LNCAP (cell line): ENCODE measurements at regions not wholly inside any gene's neighbourhood (a gene's known extent, or its start where the extent isn't known, plus 50 kb on each side); places are given as distances from the start of the nearest gene placed in this dataset.

ENCODE experiments used
- TF ChIP-seq, protein P1 (sequence below): fragments of 450-650 bp; IDR thresholded peaks from 2 replicates; pipeline ENCODE4 v1.5.1; 2017; ENCODE audit warnings: mild to moderate bottlenecking

DNA sequence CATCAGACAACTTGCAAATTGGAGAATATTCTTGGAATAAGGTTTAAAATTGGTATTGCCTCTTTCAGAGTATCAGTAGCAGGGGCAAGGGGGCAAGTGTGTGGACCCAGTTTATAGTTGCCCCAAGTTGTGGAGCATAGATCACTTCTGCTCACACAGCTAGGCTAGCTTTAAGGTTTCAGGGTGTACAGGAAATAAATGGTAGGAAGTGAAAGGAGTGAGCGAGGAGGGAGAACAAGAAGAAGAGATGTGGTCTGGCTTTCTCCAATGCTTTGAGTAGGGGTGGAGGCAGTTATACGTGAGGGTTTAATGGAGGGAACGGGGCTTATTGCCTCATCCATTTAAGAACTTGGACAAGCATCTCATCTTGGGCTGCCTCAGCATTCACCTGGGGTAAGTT is 290.0 kb upstream of the CFAP20DC start:
- TF ChIP-seq, protein P1, sequence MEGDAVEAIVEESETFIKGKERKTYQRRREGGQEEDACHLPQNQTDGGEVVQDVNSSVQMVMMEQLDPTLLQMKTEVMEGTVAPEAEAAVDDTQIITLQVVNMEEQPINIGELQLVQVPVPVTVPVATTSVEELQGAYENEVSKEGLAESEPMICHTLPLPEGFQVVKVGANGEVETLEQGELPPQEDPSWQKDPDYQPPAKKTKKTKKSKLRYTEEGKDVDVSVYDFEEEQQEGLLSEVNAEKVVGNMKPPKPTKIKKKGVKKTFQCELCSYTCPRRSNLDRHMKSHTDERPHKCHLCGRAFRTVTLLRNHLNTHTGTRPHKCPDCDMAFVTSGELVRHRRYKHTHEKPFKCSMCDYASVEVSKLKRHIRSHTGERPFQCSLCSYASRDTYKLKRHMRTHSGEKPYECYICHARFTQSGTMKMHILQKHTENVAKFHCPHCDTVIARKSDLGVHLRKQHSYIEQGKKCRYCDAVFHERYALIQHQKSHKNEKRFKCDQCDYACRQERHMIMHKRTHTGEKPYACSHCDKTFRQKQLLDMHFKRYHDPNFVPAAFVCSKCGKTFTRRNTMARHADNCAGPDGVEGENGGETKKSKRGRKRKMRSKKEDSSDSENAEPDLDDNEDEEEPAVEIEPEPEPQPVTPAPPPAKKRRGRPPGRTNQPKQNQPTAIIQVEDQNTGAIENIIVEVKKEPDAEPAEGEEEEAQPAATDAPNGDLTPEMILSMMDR: no peak

- TF ChIP-seq, protein P1: no peak
Measured at GRCh38 chr3:59338934-59339333, 289.1 kb upstream of the CFAP20DC start.

GRCh38 chr3:59335338-59335737 is 285.5 kb upstream of the CFAP20DC start:
- TF ChIP-seq, protein P1: no peak

GRCh38 chr3:59334585-59334984 is 284.8 kb upstream of the CFAP20DC start:
- TF ChIP-seq, protein P1: no peak

DNA sequence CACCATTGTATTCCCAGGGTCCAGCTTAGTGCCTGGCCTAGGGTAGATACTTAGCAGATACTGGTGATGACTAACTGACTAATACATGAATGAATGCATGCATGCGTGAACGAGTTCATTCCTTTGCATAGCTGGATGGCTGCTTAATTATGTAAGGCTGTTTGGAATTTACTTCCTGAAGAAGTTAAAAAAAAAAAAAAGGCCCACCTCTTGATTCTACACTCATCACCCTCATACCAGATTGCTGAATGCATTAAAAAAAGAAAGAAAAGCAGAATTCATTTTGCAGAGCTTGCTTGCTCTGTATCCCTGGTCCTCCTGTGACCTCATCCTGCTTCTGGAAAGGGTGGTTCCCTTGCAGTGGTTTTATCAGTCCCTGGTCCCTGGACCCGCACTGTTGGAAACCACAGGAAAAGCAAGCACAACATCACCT is 277.6 kb upstream of the CFAP20DC start:
- TF ChIP-seq, protein P1: no peak

DNA sequence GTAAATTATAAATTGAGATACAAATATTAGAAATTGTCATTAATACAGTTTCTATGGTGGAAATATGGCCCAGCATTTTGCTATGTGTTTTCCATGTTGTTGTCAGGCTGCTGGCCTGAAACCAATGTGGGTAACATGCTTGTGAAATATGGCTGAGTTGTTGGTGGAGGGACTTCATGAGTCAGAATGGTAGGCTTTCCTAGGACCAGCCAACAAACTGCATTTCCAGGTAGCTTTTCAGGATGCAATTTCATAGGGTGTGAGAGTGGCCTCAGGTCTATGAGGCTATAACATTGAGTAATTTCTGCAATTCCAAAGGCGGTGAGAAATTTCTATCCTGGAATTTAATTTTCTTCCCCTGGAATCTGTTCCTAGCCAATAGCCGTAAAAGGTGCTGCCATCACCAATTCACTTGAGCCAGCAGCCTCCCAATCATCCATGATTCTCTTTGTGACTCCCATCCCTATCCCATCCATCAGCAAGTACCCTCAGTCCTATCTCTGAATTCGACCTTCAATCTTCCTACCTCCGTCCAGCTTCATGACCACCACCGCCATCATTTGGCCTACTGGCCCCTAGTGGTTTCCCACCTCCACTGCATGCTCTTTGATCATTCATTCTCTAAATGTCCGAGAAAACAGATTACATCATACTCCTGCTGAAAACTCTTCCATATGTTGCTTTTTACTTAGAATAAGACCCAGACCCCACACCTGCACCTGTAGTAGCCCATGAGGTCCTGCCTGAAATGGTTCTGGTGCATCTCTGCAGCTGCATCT is 276.6 kb upstream of the CFAP20DC start:
- TF ChIP-seq, protein P1: no peak; the same call in 1 of the 2 replicates

- TF ChIP-seq, protein P1: no peak
Measured at GRCh38 chr3:59321881-59322540, 272.2 kb upstream of the CFAP20DC start.
